ENCODE measurements at regions not wholly inside any gene's neighbourhood (a gene's known extent, or its start where the extent isn't known, plus 50 kb on each side); places are given as distances from the start of the nearest gene placed in this dataset.

GRCh38 chr13:44305286-44305685 is 68.3 kb upstream of the SERP2 start (continued):
- TF ChIP-seq ZKSCAN8 (CRISPR knock-in tag; IDR thresholded peaks at IDR 0.05; ENCODE audit: borderline replicate concordance) = no peak
- TF ChIP-seq, protein P1, sequence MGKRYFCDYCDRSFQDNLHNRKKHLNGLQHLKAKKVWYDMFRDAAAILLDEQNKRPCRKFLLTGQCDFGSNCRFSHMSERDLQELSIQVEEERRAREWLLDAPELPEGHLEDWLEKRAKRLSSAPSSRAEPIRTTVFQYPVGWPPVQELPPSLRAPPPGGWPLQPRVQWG (CRISPR knock-in tag; IDR thresholded peaks at IDR 0.05; ENCODE audit: borderline replicate concordance, low read depth) = no peak
- TF ChIP-seq RXRA (CRISPR knock-in tag; IDR thresholded peaks at IDR 0.05) = no peak

DNA sequence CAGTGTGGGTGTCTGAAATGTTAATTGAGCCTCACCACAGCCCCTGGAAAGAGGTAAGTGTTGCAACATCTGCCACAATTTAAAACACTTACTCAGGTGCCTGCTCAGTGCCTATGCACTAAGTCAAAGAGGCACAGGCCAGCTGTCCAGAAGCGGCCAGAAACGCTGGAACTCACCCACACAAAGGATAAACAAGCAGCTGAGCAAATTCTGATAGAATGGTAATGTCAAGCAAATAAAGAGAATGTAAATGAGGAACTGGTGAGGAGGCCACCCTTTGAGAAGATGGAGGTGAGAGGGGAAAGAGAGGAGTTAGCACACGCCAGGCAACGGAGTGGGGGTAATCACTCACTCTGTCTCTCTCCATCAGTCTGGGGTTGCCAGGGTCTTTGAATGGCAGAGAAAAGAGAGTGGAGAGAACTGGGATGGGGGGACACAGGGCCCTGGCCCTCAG is 67.7 kb upstream of the SERP2 start:
- H3K4me3 ChIP-seq (replicated peaks in 1 of 3; ENCODE audit: insufficient read depth in 1 of 3, low read depth in 2 of 3, low read length in 3 of 3) = no peak overlapping the region
- in situ Hi-C loops (cut with HindIII; ENCODE audit: extremely low pct_ligation_motif_present, low pct_unique_long_range_greater_than_20kb) = no loop called here
- H3K36me3 ChIP-seq (replicated peaks in 1 of 2; ENCODE audit: control insufficient read depth in 1 of 2, insufficient read depth in 2 of 2, low read length in 2 of 2) = no peaks in the 10 kb centered on the region
- no peaks in the 10 kb centered on the region for H3K9me3 ChIP-seq (ENCODE audit: low read length)
- peaks cover 0 to 9% of the 10 kb centered on the region in 2 experiments; a peak in 2 of 5 replicates for H3K27me3 ChIP-seq (ENCODE audit: control insufficient read depth in 1 of 2, insufficient read depth in 2 of 2, low read length in 2 of 2)
- H3K9ac ChIP-seq (ENCODE audit: insufficient read depth, low read depth, low read length) = no peak overlapping the region
- intact Hi-C loops (cut with micrococcal nuclease; ENCODE audit: unreplicated experiment) = no loop called here
- H3K4me2 ChIP-seq (ENCODE audit: low read depth, low read length) = no peak overlapping the region; the same call in 1 of the 2 replicates
- CTCF ChIA-PET (ENCODE audit: low intra/inter-chr PET ratio, low total read pairs) = no interaction called here
- no peak for FAIRE-seq
- H2AFZ ChIP-seq (ENCODE audit: low read length) = no peak overlapping the region
- no peaks in the 10 kb centered on the region for H4K20me1 ChIP-seq (ENCODE audit: insufficient read depth, low read length)
- no peak overlapping the region for H3K27ac ChIP-seq (ENCODE audit: extremely low read length, insufficient read depth, low read length)
- POLR2A ChIA-PET = no interaction called here
- 0 out of 2 replicates have a peak, but pooled peaks cover 11% of the 10 kb centered on the region for H3K4me1 ChIP-seq (ENCODE audit: insufficient read depth, low read length)
- ATAC-seq = no peak
- no peaks in the 10 kb centered on the region for H3K79me2 ChIP-seq (ENCODE audit: insufficient read depth, low read length)
- 23% methylated on average over 4 of the region's 4 CpGs for WGBS (ENCODE audit: low lambda C conversion rate)
- TF ChIP-seq ZNF598 (CRISPR knock-in tag; IDR thresholded peaks at IDR 0.05; ENCODE audit: borderline replicate concordance) (no peak), CERS6 (CRISPR knock-in tag; IDR thresholded peaks at IDR 0.05) (no peak), SNAPC5 (CRISPR knock-in tag; IDR thresholded peaks at IDR 0.05; ENCODE audit: borderline replicate concordance) (no peak), RARG (CRISPR knock-in tag; IDR thresholded peaks at IDR 0.05; ENCODE audit: low read depth) (no peak), CEBPB (IDR thresholded peaks at IDR 0.05; ENCODE audit: borderline replicate concordance, low read depth, low read length) (0 out of 2 replicates have a peak, but pooled peaks have one; percentile 31)
- DNase-seq (ENCODE audit: low spot score) = no peak
- BruUV-seq (replicated peaks) = no TSS peak
